ENCODE measurements at regions not wholly inside any gene's neighbourhood (a gene's known extent, or its start where the extent isn't known, plus 50 kb on each side); places are given as distances from the start of the nearest gene placed in this dataset.

GRCh38 chr4:54924891-54925290 lies 200.5 kb downstream of the KDR start:
- no peaks in the 10 kb centered on the region for H3K9me3 ChIP-seq (ENCODE audit: low read length)
- H2AFZ ChIP-seq (ENCODE audit: low read length): no peak overlapping the region
- no peak overlapping the region for H3K9ac ChIP-seq (ENCODE audit: low read length)
- H3K79me2 ChIP-seq (ENCODE audit: insufficient read depth, low read length): no peaks in the 10 kb centered on the region
- no peaks in the 10 kb centered on the region for H3K4me1 ChIP-seq (ENCODE audit: insufficient read depth, low read length, severe bottlenecking)
- TF ChIP-seq CTCF (IDR thresholded peaks at IDR 0.05; ENCODE audit: low read length) (no peak), EZH2 (IDR thresholded peaks at IDR 0.05; ENCODE audit: borderline replicate concordance, low read length) (no peak)
- H3K9me2 ChIP-seq (ENCODE audit: low read depth, low read length): no peaks in the 10 kb centered on the region
- no peaks in the 10 kb centered on the region for H3K27me3 ChIP-seq (ENCODE audit: insufficient read depth, low read length)
- no peak overlapping the region for H3K4me2 ChIP-seq (ENCODE audit: low read length)
- H3K36me3 ChIP-seq (ENCODE audit: insufficient read depth, low read length): no peaks in the 10 kb centered on the region
- no peak overlapping the region for H3K27ac ChIP-seq (ENCODE audit: low read depth, low read length, poor library complexity, severe bottlenecking)
- no peaks in the 10 kb centered on the region for H3F3A ChIP-seq (ENCODE audit: insufficient read depth, low read length)
- H4K20me1 ChIP-seq (ENCODE audit: insufficient read depth, low read length): no peaks in the 10 kb centered on the region
- no peak overlapping the region for H3K4me3 ChIP-seq (ENCODE audit: low read depth, low read length, poor library complexity, severe bottlenecking)

- Histone ChIP-seq H3K9me3 (ENCODE audit: low read length) (no peaks in the 10 kb centered on the region), H3K9me2 (ENCODE audit: low read depth, low read length) (no peaks in the 10 kb centered on the region), H3K79me2 (ENCODE audit: insufficient read depth, low read length) (no peaks in the 10 kb centered on the region), H3F3A (ENCODE audit: insufficient read depth, low read length) (no peaks in the 10 kb centered on the region), H3K4me1 (ENCODE audit: insufficient read depth, low read length, severe bottlenecking) (no peaks in the 10 kb centered on the region), H3K27ac (ENCODE audit: low read depth, low read length, poor library complexity, severe bottlenecking) (no peak overlapping the region), H3K9ac (ENCODE audit: low read length) (no peak overlapping the region), H3K36me3 (ENCODE audit: insufficient read depth, low read length) (no peaks in the 10 kb centered on the region), H4K20me1 (ENCODE audit: insufficient read depth, low read length) (no peaks in the 10 kb centered on the region), H2AFZ (ENCODE audit: low read length) (no peak overlapping the region), H3K27me3 (ENCODE audit: insufficient read depth, low read length) (no peaks in the 10 kb centered on the region), H3K4me2 (ENCODE audit: low read length) (no peak overlapping the region), H3K4me3 (ENCODE audit: low read depth, low read length, poor library complexity, severe bottlenecking) (no peak overlapping the region)
- TF ChIP-seq CTCF (IDR thresholded peaks at IDR 0.05; ENCODE audit: low read length): no peak
- no peak for TF ChIP-seq EZH2 (IDR thresholded peaks at IDR 0.05; ENCODE audit: borderline replicate concordance, low read length)
These were observed 210.1 kb downstream of the KDR start for GRCh38 chr4:54915276-54915675.

GRCh38 chr4:54914781-54915180 lies 210.6 kb downstream of the KDR start:
- H3K27ac ChIP-seq (ENCODE audit: low read depth, low read length, poor library complexity, severe bottlenecking): no peak overlapping the region
- no peaks in the 10 kb centered on the region for H3K4me1 ChIP-seq (ENCODE audit: insufficient read depth, low read length, severe bottlenecking)
- TF ChIP-seq CTCF (IDR thresholded peaks at IDR 0.05; ENCODE audit: low read length) (no peak), EZH2 (IDR thresholded peaks at IDR 0.05; ENCODE audit: borderline replicate concordance, low read length) (no peak)
- no peak overlapping the region for H3K4me2 ChIP-seq (ENCODE audit: low read length)
- H4K20me1 ChIP-seq (ENCODE audit: insufficient read depth, low read length): no peaks in the 10 kb centered on the region
- H3K36me3 ChIP-seq (ENCODE audit: insufficient read depth, low read length): no peaks in the 10 kb centered on the region
- H3K9ac ChIP-seq (ENCODE audit: low read length): no peak overlapping the region
- no peaks in the 10 kb centered on the region for H3K9me2 ChIP-seq (ENCODE audit: low read depth, low read length)
- no peak overlapping the region for H2AFZ ChIP-seq (ENCODE audit: low read length)
- no peak overlapping the region for H3K4me3 ChIP-seq (ENCODE audit: low read depth, low read length, poor library complexity, severe bottlenecking)
- H3K9me3 ChIP-seq (ENCODE audit: low read length): no peaks in the 10 kb centered on the region
- no peaks in the 10 kb centered on the region for H3K79me2 ChIP-seq (ENCODE audit: insufficient read depth, low read length)
- no peaks in the 10 kb centered on the region for H3F3A ChIP-seq (ENCODE audit: insufficient read depth, low read length)
- H3K27me3 ChIP-seq (ENCODE audit: insufficient read depth, low read length): no peaks in the 10 kb centered on the region
